GM12891 (cell line): ENCODE measurements at regions not wholly inside any gene's neighbourhood (a gene's known extent, or its start where the extent isn't known, plus 50 kb on each side); places are given as distances from the start of the nearest gene placed in this dataset.

Source experiments
- POLR2A ChIP-seq: IDR thresholded peaks from 2 replicates; pipeline ENCODE4 v1.6.1; 2011; ENCODE audit warnings: low read depth, low read length, control low read depth
- POLR2AphosphoS5 ChIP-seq: IDR thresholded peaks from 2 replicates; pipeline ENCODE4 v1.6.1; 2011; ENCODE audit warnings: low read depth, low read length, control low read depth
- SPI1 ChIP-seq: IDR thresholded peaks from 2 replicates; pipeline ENCODE4 v1.6.1; 2011; ENCODE audit warnings: low read depth, low read length, control low read depth

DNA sequence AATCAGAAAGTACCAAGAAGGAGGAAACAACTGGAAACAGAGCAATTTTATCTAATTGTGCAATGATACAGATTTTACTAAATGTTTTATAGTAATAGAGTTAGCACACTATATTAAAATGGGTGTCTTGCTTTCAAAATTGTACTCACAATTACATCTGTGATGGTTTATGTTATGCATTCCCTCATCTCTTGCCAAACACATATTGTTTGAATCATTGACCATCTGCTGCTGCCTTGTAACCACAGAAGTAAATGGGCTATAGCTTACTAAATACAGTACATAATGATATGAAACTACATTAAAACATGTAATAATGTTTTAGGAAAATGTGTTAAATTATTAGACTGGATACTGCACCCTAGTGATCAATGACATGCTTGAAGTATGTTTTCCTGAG, 158.1 kb downstream of the SLC25A46 start:
- TF ChIP-seq POLR2A (no peak), POLR2AphosphoS5 (no peak), SPI1 (no peak)
